ENCODE measurements at regions not wholly inside any gene's neighbourhood (a gene's known extent, or its start where the extent isn't known, plus 50 kb on each side); places are given as distances from the start of the nearest gene placed in this dataset.

DNA sequence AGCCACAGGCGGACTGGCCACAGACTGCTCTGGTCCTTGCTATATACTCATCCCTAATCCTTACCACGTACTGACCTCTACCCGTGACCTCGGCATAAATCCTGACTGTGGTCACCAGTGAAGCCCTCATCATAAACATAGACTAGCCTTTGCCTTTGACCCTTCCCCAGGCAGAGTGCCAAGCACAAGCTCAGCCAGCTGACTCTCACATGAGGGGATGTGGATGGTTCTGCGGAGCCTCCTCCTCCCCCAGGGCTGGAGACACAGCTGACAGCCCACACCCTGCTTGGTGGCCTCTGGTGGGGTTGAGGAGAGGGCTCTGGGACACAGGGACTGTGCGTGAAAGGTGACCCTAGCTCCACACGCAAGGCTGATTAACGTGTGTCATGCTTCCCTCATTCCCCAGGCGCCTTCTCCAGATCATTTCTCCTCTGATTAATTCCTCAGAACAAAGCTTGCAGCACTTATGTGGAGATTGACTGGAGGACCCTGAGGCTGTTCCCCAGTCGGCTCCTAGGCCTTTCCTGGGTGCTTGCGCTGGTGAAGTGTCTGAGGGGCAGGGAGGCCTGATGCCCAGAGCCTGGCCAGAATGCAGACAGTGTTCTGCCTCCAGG lies 241.5 kb upstream of the NLRP1 start:
- TF ChIP-seq CTCF (IDR thresholded peaks at IDR 0.05) (no peak), ZBTB21 (CRISPR knock-in tag; IDR thresholded peaks at IDR 0.05; ENCODE audit: borderline replicate concordance) (no peak), ZNF317 (CRISPR knock-in tag; IDR thresholded peaks at IDR 0.05; ENCODE audit: borderline replicate concordance, low read depth) (no peak)
- TF ChIP-seq, protein P1, sequence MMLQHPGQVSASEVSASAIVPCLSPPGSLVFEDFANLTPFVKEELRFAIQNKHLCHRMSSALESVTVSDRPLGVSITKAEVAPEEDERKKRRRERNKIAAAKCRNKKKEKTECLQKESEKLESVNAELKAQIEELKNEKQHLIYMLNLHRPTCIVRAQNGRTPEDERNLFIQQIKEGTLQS (CRISPR knock-in tag; conservative IDR thresholded peaks at IDR 0.05): no peak
- TF ChIP-seq, protein P2, sequence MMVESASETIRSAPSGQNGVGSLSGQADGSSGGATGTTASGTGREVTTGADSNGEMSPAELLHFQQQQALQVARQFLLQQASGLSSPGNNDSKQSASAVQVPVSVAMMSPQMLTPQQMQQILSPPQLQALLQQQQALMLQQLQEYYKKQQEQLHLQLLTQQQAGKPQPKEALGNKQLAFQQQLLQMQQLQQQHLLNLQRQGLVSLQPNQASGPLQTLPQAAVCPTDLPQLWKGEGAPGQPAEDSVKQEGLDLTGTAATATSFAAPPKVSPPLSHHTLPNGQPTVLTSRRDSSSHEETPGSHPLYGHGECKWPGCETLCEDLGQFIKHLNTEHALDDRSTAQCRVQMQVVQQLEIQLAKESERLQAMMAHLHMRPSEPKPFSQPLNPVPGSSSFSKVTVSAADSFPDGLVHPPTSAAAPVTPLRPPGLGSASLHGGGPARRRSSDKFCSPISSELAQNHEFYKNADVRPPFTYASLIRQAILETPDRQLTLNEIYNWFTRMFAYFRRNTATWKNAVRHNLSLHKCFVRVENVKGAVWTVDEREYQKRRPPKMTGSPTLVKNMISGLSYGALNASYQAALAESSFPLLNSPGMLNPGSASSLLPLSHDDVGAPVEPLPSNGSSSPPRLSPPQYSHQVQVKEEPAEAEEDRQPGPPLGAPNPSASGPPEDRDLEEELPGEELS (CRISPR knock-in tag; IDR thresholded peaks at IDR 0.05): no peak
